ENCODE measurements at regions not wholly inside any gene's neighbourhood (a gene's known extent, or its start where the extent isn't known, plus 50 kb on each side); places are given as distances from the start of the nearest gene placed in this dataset.

- TF ChIP-seq PATZ1 (CRISPR knock-in tag; IDR thresholded peaks at IDR 0.05; ENCODE audit: borderline replicate concordance) = no peak
- TF ChIP-seq PPARA (CRISPR knock-in tag; IDR thresholded peaks at IDR 0.05; ENCODE audit: borderline replicate concordance) = no peak
- no peak for TF ChIP-seq ESRRG (CRISPR knock-in tag; IDR thresholded peaks at IDR 0.05)
- no peak for TF ChIP-seq GLIS3 (CRISPR knock-in tag; IDR thresholded peaks at IDR 0.05)
- TF ChIP-seq ZFP30 (CRISPR knock-in tag; IDR thresholded peaks at IDR 0.05) = no peak
- no peak for TF ChIP-seq TCF4 (CRISPR knock-in tag; IDR thresholded peaks at IDR 0.05; ENCODE audit: borderline replicate concordance)
- TF ChIP-seq SNAI2 (CRISPR knock-in tag; IDR thresholded peaks at IDR 0.05) = no peak
Observed at GRCh38 chr4:24364249-24364648, 220.1 kb downstream of the DHX15 start.
